H1 (cell line): ENCODE measurements at regions not wholly inside any gene's neighbourhood (a gene's known extent, or its start where the extent isn't known, plus 50 kb on each side); places are given as distances from the start of the nearest gene placed in this dataset.

Experiments used
- CTCF ChIA-PET: fragments of 300-600 bp; sonication (Branson Sonifier 250); formaldehyde crosslinking; loops from one replicate; lab custom pipeline; 2021; ENCODE audit not compliant: partially characterized antibody; lab: Charles Lee
- POLR2A ChIA-PET: fragments of 300-600 bp; sonication (Branson Sonifier 250); formaldehyde crosslinking; loops from one replicate; lab custom pipeline; 2021; ENCODE audit warnings: inconsistent platforms; ENCODE audit not compliant: partially characterized antibody; lab: Charles Lee
- DNase-seq, 2 experiments: peaks; one replicate each; pipeline versions ENCODE4 v3.0.0 to v3.0.0-alpha.2; 2010 to 2022; ENCODE audit warnings: low spot score in 2 of 2, low read depth in 1 of 2, mixed read lengths in 1 of 2
- FAIRE-seq: peaks from 2 replicates; lab custom pipeline; 2011; peaks lifted over from hg19 to GRCh38; lab: Jason Lieb, UNC
- H2AFZ ChIP-seq: 2 replicates; pipeline ENCODE4 v1.8.1; 2012; ENCODE audit warnings: low read length, inconsistent platforms
- H2AK5ac ChIP-seq: 2 replicates; pipeline ENCODE4 v1.6.1; 2013; ENCODE audit warnings: low read depth, low read length
- H2BK120ac ChIP-seq: replicated peaks from 2 replicates; pipeline ENCODE3; 2013; ENCODE audit warnings: low read depth, low read length, inconsistent platforms
- H2BK12ac ChIP-seq: 2 replicates; pipeline ENCODE4 v1.6.1; 2013; ENCODE audit warnings: low read depth, low read length
- H2BK15ac ChIP-seq: 2 replicates; pipeline ENCODE4 v1.6.1; 2013; ENCODE audit warnings: low read length
- H2BK20ac ChIP-seq: 2 replicates; pipeline ENCODE4 v1.6.1; 2013; ENCODE audit warnings: low read length
- H2BK5ac ChIP-seq: 2 replicates; pipeline ENCODE4 v1.6.1; 2013; ENCODE audit warnings: low read depth, low read length
- H3K14ac ChIP-seq: 2 replicates; pipeline ENCODE4 v1.6.1; 2013; ENCODE audit warnings: inconsistent platforms; ENCODE audit not compliant: insufficient read length
- H3K18ac ChIP-seq: 2 replicates; pipeline ENCODE4 v1.6.1; 2013; ENCODE audit warnings: low read length; ENCODE audit errors: extremely low read depth
- H3K23ac ChIP-seq: 2 replicates; pipeline ENCODE4 v1.6.1; 2013; ENCODE audit warnings: inconsistent platforms; ENCODE audit not compliant: insufficient read length
- H3K23me2 ChIP-seq: 2 replicates; pipeline ENCODE4 v1.6.1; 2013; ENCODE audit warnings: low read depth, low read length
- H3K27ac ChIP-seq: 2 replicates; pipeline ENCODE4 v1.6.1; 2011; ENCODE audit warnings: low read depth, low read length, inconsistent platforms
- H3K27me3 ChIP-seq, 4 experiments: replicated peaks in 1 of 4; 1 replicate in 1 of 4; 2 replicates in 3 of 4; pipeline versions ENCODE4 v1.6.1 to v1.8.1; 2011 to 2013; ENCODE audit warnings: low read length in 3 of 4, mild to moderate bottlenecking in 3 of 4, inconsistent platforms in 2 of 4, mixed read lengths in 2 of 4, moderate library complexity in 1 of 4; ENCODE audit not compliant: control insufficient read depth in 3 of 4, insufficient read depth in 3 of 4; ENCODE audit errors: extremely low read depth in 1 of 4
- H3K36me3 ChIP-seq, 4 experiments: 2 replicates each; pipeline versions ENCODE4 v1.6.1 to v1.8.1; 2011 to 2013; ENCODE audit warnings: mild to moderate bottlenecking in 4 of 4, low read length in 3 of 4, moderate library complexity in 2 of 4, control low read depth in 1 of 4, inconsistent platforms in 1 of 4; ENCODE audit not compliant: insufficient read depth in 4 of 4, control insufficient read depth in 2 of 4
- H3K4ac ChIP-seq: replicated peaks from 2 replicates; pipeline ENCODE3; 2013; ENCODE audit warnings: low read length, low read depth, mixed read lengths, inconsistent platforms; ENCODE audit not compliant: insufficient read length
- H3K4me1 ChIP-seq, 4 experiments: replicated peaks in 1 of 4; 1 replicate in 1 of 4; 2 replicates in 3 of 4; pipeline versions ENCODE4 v1.6.1 to v1.8.1; 2011 to 2013; ENCODE audit warnings: low read length in 3 of 4, inconsistent platforms in 2 of 4, mixed read lengths in 1 of 4; ENCODE audit not compliant: insufficient read depth in 4 of 4, control insufficient read depth in 3 of 4
- H3K4me2 ChIP-seq, 2 experiments: 2 replicates each; pipeline versions ENCODE4 v1.6.1 to v1.8.1; 2011 to 2013; ENCODE audit warnings: low read depth in 2 of 2, low read length in 2 of 2, control low read depth in 1 of 2, inconsistent platforms in 1 of 2, mild to moderate bottlenecking in 1 of 2; ENCODE audit not compliant: insufficient read depth in 1 of 2
- H3K4me3 ChIP-seq, 4 experiments: fragments of 200-600, 300-600 bp in 1 of 4; sonication (generic), shearing (Covaris generic), sonication (Bioruptor Twin) in 1 of 4; 2 replicates each; pipeline versions ENCODE4 v1.5.1 to v1.8.1; 2011 to 2016; ENCODE audit warnings: low read length in 4 of 4, low read depth in 3 of 4, control low read depth in 2 of 4, inconsistent platforms in 2 of 4, mild to moderate bottlenecking in 2 of 4, mixed read lengths in 1 of 4, moderate library complexity in 1 of 4; ENCODE audit not compliant: insufficient read depth in 2 of 4; ENCODE audit errors: extremely low read depth in 1 of 4
- H3K56ac ChIP-seq: replicated peaks from 2 replicates; pipeline ENCODE3; 2013; ENCODE audit warnings: low read depth, mild to moderate bottlenecking, mixed read lengths, low read length, inconsistent platforms; ENCODE audit not compliant: insufficient read length
- H3K79me1 ChIP-seq: 2 replicates; pipeline ENCODE4 v1.6.1; 2013; ENCODE audit warnings: low read depth, low read length, control low read depth
- H3K79me2 ChIP-seq, 2 experiments: 2 replicates each; pipeline versions ENCODE4 v1.6.1 to v1.8.1; 2012 to 2013; ENCODE audit warnings: low read length in 2 of 2, mild to moderate bottlenecking in 2 of 2, inconsistent platforms in 1 of 2; ENCODE audit not compliant: insufficient read depth in 2 of 2, control insufficient read depth in 1 of 2
- H3K9ac ChIP-seq, 4 experiments: replicated peaks in 1 of 4; 1 replicate in 1 of 4; 2 replicates in 3 of 4; pipeline versions ENCODE4 v1.6.1 to v1.8.1; 2011 to 2013; ENCODE audit warnings: low read depth in 3 of 4, low read length in 3 of 4, control low read depth in 2 of 4, mild to moderate bottlenecking in 2 of 4, moderate library complexity in 2 of 4, inconsistent platforms in 1 of 4; ENCODE audit errors: extremely low read depth in 1 of 4
- H3K9me3 ChIP-seq, 2 experiments: 2 replicates each; pipeline versions ENCODE4 v1.6.1 to v1.8.1; 2012 to 2013; ENCODE audit warnings: mild to moderate bottlenecking in 2 of 2, moderate library complexity in 2 of 2, control low read depth in 1 of 2, inconsistent platforms in 1 of 2, low read depth in 1 of 2, low read length in 1 of 2, mixed read lengths in 1 of 2; ENCODE audit not compliant: insufficient read depth in 2 of 2
- H4K20me1 ChIP-seq, 2 experiments: replicated peaks in 1 of 2; 2 replicates each; pipeline versions ENCODE3 to v1.8.1; 2011 to 2013; ENCODE audit warnings: inconsistent platforms in 2 of 2, low read length in 2 of 2, mild to moderate bottlenecking in 1 of 2; ENCODE audit not compliant: insufficient read depth in 2 of 2, control insufficient read depth in 1 of 2
- H4K5ac ChIP-seq: 2 replicates; pipeline ENCODE4 v1.6.1; 2013; ENCODE audit warnings: low read length, low read depth, mixed read lengths, inconsistent platforms; ENCODE audit not compliant: insufficient read length
- H4K8ac ChIP-seq: 2 replicates; pipeline ENCODE4 v1.8.0; 2013; ENCODE audit warnings: mild to moderate bottlenecking, moderate library complexity, low read length, inconsistent platforms; ENCODE audit not compliant: insufficient read depth; ENCODE audit errors: extremely low read depth
- H4K91ac ChIP-seq: replicated peaks from 2 replicates; pipeline ENCODE3; 2013; ENCODE audit warnings: low read length, mixed read lengths, inconsistent platforms; ENCODE audit not compliant: insufficient read length
- ASH2L ChIP-seq: fragments of 200-600, 300-600 bp; sonication (generic); IDR thresholded peaks from one replicate; pipeline ENCODE4 v1.7.1; 2017; ENCODE audit warnings: low read length
- CBX8 ChIP-seq: fragments of 300-800, 300-1000 bp; sonication (generic); IDR thresholded peaks from 2 replicates; pipeline ENCODE4 v1.7.1; 2016; ENCODE audit warnings: low read depth, low read length, borderline replicate concordance
- CHD2 ChIP-seq: IDR thresholded peaks from 2 replicates; pipeline ENCODE4 v1.6.1; 2012; ENCODE audit warnings: low read length, improper control_type of control experiment
- HDAC2 ChIP-seq, 2 experiments: fragments of 300-600 bp in 1 of 2; sonication (generic) in 1 of 2; IDR thresholded peaks; 2 replicates each; pipeline ENCODE4 v1.6.1; 2011 to 2012; ENCODE audit warnings: low read depth in 2 of 2, low read length in 2 of 2, mild to moderate bottlenecking in 2 of 2, moderate library complexity in 2 of 2, borderline replicate concordance in 1 of 2, inconsistent platforms in 1 of 2
- JUN ChIP-seq: IDR thresholded peaks from 2 replicates; pipeline ENCODE4 v1.6.1; 2011; ENCODE audit warnings: low read depth, mild to moderate bottlenecking, improper control_type of control experiment, low read length
- KDM1A ChIP-seq: fragments of 200-600, 300-600 bp; sonication (generic); IDR thresholded peaks from 2 replicates; pipeline ENCODE4 v1.7.1; 2016; ENCODE audit warnings: mild to moderate bottlenecking, low read length, borderline replicate concordance
- KDM4A ChIP-seq: IDR thresholded peaks from one replicate; pipeline ENCODE4 v1.7.1; 2012; ENCODE audit warnings: low read depth, mild to moderate bottlenecking, moderate library complexity, low read length, inconsistent platforms; ENCODE audit not compliant: severe bottlenecking
- RAD21 ChIP-seq, 2 experiments: IDR thresholded peaks in 1 of 2; conservative IDR thresholded peaks in 1 of 2; 2 replicates each; pipeline ENCODE4 v1.6.1; 2011; ENCODE audit warnings: low read depth in 2 of 2, low read length in 2 of 2, improper control_type of control experiment in 1 of 2, inconsistent platforms in 1 of 2, mild to moderate bottlenecking in 1 of 2, moderate library complexity in 1 of 2
- RNF2 ChIP-seq: fragments of 200-900, 300-1000 bp; sonication (generic); IDR thresholded peaks from 2 replicates; pipeline ENCODE4 v1.7.1; 2016; ENCODE audit warnings: borderline replicate concordance, low read depth, mild to moderate bottlenecking, antibody characterized with exemption, low read length; ENCODE audit not compliant: poor library complexity, severe bottlenecking; ENCODE audit errors: missing control alignments
- TBP ChIP-seq: IDR thresholded peaks from 2 replicates; pipeline ENCODE4 v1.6.1; 2011; ENCODE audit warnings: low read depth, low read length, improper control_type of control experiment
- USF2 ChIP-seq: IDR thresholded peaks from 2 replicates; pipeline ENCODE4 v1.6.1; 2011; ENCODE audit warnings: low read length, improper control_type of control experiment
- WGBS, 2 experiments: shearing (Covaris generic) in 1 of 2; methylation state at CpG; one replicate each; pipeline versions ENCODE4 v1.1.6 to v1.1.7; 2013 to 2015; ENCODE audit warnings: low lambda C conversion rate in 2 of 2, mixed read lengths in 2 of 2, inconsistent platforms in 1 of 2, low coverage in 1 of 2, missing lambda C conversion rate in 1 of 2; ENCODE audit not compliant: insufficient replicate concordance in 2 of 2, insufficient coverage in 1 of 2, insufficient read length in 1 of 2; ENCODE audit errors: extremely low coverage in 1 of 2, missing lambda C conversion rate in 1 of 2; 5-methylcytosine and 5-hydroxymethylcytosine counted together

DNA sequence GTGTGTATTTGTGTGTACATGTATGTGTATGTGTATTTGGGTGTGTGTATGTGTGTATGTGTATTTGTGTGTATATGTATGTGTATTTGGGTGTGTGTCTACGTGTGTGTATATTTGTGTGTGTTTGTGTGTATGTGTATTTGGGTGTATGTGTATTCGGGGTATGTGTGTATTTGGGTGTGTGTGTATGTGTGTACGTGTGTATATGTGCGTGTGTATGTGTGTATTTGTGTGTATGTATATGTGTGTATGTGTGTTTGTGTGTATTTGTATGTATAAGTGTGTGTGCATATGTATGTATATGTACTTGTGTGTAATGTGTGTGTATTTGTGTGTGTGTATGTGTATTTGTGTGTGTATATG, 62.0 kb downstream of the HAPSTR1 start:
- ChIA-PET POLR2A (no interaction called here), CTCF (no interaction called here)
- Histone ChIP-seq H3K79me2 (no peaks in the 10 kb centered on the region), H3K14ac (no peak overlapping the region), H2BK12ac (no peak overlapping the region), H3K23ac (no peak overlapping the region), H2BK20ac (no peak overlapping the region), H4K91ac (no peak overlapping the region), H3K36me3 (no peaks in the 10 kb centered on the region), H3K9ac (no peak overlapping the region), H4K20me1 (peaks cover 0 to 3% of the 10 kb centered on the region in 2 experiments), H3K4ac (no peak overlapping the region), H2BK120ac (no peak overlapping the region), H3K9me3 (no peaks in the 10 kb centered on the region), H2AFZ (no peak overlapping the region), H3K27ac (no peak overlapping the region), H2BK15ac (no peak overlapping the region), H3K56ac (peak overlapping the region; percentile 46), H3K23me2 (peaks cover 7% of the 10 kb centered on the region; the same call in 1 of the 2 replicates), H4K5ac (no peak overlapping the region), H3K79me1 (no peaks in the 10 kb centered on the region), H3K27me3 (no peaks in the 10 kb centered on the region), H2AK5ac (no peak overlapping the region), H3K4me1 (peaks cover 9 to 21% (median 14%) of the 10 kb centered on the region in 4 experiments; a peak in 6 of 7 replicates), H3K4me3 (no peak overlapping the region), H3K4me2 (no peak overlapping the region), H2BK5ac (no peak overlapping the region), H4K8ac (no peak overlapping the region), H3K18ac (no peak overlapping the region)
- 78 to 100% methylated on average over 1 to 4 of the region's 4 CpGs for WGBS, 2 experiments
- no peak for FAIRE-seq
- no peak for DNase-seq
- TF ChIP-seq RNF2: no peak
- TF ChIP-seq CHD2: no peak
- TF ChIP-seq JUN: no peak
- no peak for TF ChIP-seq HDAC2 (IDR thresholded peaks at IDR 0.05; ENCODE audit: borderline replicate concordance in 1 of 2, low read depth in 2 of 2, low read length in 2 of 2)
- no peak for TF ChIP-seq RAD21 (IDR thresholded peaks at IDR 0.05 in 1 of 2, conservative IDR thresholded peaks at IDR 0.05 in 1 of 2; ENCODE audit: low read depth in 2 of 2, low read length in 2 of 2)
- TF ChIP-seq CBX8: no peak
- no peak for TF ChIP-seq KDM4A
- no peak for TF ChIP-seq ASH2L
- TF ChIP-seq KDM1A: no peak
- TF ChIP-seq USF2: no peak
- TF ChIP-seq TBP: no peak
